DND-41 (cell line): ENCODE measurements at regions not wholly inside any gene's neighbourhood (a gene's known extent, or its start where the extent isn't known, plus 50 kb on each side); places are given as distances from the start of the nearest gene placed in this dataset.
"Not testable (repeated sequence)": the region's sequence is repeated elsewhere in the genome, so short reads cannot be mapped to it uniquely, and the experiment has no call there.

Experiments used
- ATAC-seq: fragments of 200-7000 bp; cut with Tn5 transposase; 3 replicates; pipeline ENCODE4 v1.9.1; 2021; ENCODE audit warnings: low read depth; ENCODE audit not compliant: insufficient read depth
- DNase-seq: peaks from one replicate; pipeline ENCODE4 v3.0.0-alpha.2; 2020
- H2AFZ ChIP-seq: 2 replicates; pipeline ENCODE4 v1.6.0; 2012; ENCODE audit warnings: low read depth, low read length
- H3K27ac ChIP-seq: 2 replicates; pipeline ENCODE4 v1.5.1; 2012; ENCODE audit warnings: low read length, inconsistent platforms
- H3K27me3 ChIP-seq: fragments of 200-600 bp; sonication (generic); 2 replicates; pipeline ENCODE4 v1.6.0; 2012; ENCODE audit warnings: low read length, mild to moderate bottlenecking, inconsistent platforms; ENCODE audit not compliant: insufficient read depth, poor library complexity
- H3K36me3 ChIP-seq: 2 replicates; pipeline ENCODE4 v1.5.1; 2012; ENCODE audit warnings: low read length, inconsistent platforms; ENCODE audit not compliant: insufficient read depth
- H3K4me1 ChIP-seq: 2 replicates; pipeline ENCODE4 v1.5.1; 2012; ENCODE audit warnings: mild to moderate bottlenecking, low read length; ENCODE audit not compliant: insufficient read depth
- H3K4me2 ChIP-seq: 2 replicates; pipeline ENCODE4 v1.6.0; 2012; ENCODE audit warnings: mild to moderate bottlenecking, moderate library complexity, low read length, inconsistent platforms; ENCODE audit not compliant: insufficient read depth
- H3K4me3 ChIP-seq, 2 experiments: fragments of 200-600 bp in 1 of 2; shearing (Covaris generic) in 1 of 2; 2 replicates each; pipeline ENCODE4 v1.5.1; 2012 to 2016; ENCODE audit warnings: inconsistent platforms in 2 of 2, low read length in 2 of 2, mild to moderate bottlenecking in 2 of 2, low read depth in 1 of 2, moderate library complexity in 1 of 2
- H3K79me2 ChIP-seq: 2 replicates; pipeline ENCODE4 v1.6.0; 2012; ENCODE audit warnings: low read length, inconsistent platforms; ENCODE audit not compliant: insufficient read depth
- H3K9ac ChIP-seq: 2 replicates; pipeline ENCODE4 v1.6.0; 2012; ENCODE audit warnings: low read depth, mild to moderate bottlenecking, inconsistent platforms, low read length, moderate library complexity
- H3K9me3 ChIP-seq: 2 replicates; pipeline ENCODE4 v1.5.1; 2012; ENCODE audit warnings: low read length, moderate library complexity, mild to moderate bottlenecking, inconsistent platforms; ENCODE audit not compliant: insufficient read depth, severe bottlenecking
- H4K20me1 ChIP-seq: 2 replicates; pipeline ENCODE4 v1.6.0; 2012; ENCODE audit warnings: low read length; ENCODE audit not compliant: insufficient read depth

DNA sequence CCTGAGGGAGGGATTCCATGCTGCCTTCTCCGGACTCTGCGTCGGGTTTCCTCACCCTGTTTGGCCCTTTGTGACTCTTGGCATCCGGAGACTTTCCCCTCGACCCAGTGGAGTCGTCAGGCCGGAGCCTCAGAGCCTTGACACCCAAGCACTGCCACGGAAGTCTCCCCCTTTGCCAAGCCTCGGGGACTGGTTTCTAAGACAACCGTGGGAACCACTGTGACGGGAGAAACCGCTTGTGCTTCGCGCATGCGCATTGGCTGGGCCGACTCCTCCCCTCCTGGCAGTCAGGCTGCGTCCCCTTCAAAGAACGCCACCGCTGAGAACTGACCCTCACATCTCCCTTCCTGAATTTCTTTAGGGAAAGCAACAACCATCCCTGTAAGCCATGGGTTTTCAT lies 459.4 kb upstream of the ZNG1F start:
- not testable (repeated sequence) for H3K4me3 ChIP-seq, H2AFZ ChIP-seq, H3K4me1 ChIP-seq, H3K79me2 ChIP-seq, H3K36me3 ChIP-seq, H3K27me3 ChIP-seq, DNase-seq, H3K4me2 ChIP-seq, H4K20me1 ChIP-seq, ATAC-seq, H3K27ac ChIP-seq, H3K9ac ChIP-seq, H3K9me3 ChIP-seq

DNA sequence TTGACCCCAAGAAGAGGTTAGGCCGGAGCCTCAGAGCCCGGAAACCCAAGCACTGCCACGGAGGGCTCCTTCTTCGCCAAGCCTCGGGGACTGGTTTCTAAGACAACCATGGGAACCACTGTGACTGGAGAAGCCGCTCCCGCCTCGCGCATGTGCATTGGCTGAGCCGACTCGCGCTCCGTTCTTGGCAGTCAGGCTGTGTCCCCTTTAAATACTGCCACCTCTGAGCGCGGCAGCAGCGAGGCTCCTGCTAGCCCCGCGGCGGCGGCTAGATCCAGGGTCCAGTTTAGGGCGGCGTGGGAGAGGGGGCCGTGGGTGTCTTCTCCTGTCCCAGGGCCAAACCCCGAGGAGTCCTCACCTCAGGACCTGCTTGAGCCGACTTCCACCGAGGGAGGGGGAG lies 457.1 kb upstream of the ZNG1F start:
- H3K79me2 ChIP-seq = not testable (repeated sequence)

DNA sequence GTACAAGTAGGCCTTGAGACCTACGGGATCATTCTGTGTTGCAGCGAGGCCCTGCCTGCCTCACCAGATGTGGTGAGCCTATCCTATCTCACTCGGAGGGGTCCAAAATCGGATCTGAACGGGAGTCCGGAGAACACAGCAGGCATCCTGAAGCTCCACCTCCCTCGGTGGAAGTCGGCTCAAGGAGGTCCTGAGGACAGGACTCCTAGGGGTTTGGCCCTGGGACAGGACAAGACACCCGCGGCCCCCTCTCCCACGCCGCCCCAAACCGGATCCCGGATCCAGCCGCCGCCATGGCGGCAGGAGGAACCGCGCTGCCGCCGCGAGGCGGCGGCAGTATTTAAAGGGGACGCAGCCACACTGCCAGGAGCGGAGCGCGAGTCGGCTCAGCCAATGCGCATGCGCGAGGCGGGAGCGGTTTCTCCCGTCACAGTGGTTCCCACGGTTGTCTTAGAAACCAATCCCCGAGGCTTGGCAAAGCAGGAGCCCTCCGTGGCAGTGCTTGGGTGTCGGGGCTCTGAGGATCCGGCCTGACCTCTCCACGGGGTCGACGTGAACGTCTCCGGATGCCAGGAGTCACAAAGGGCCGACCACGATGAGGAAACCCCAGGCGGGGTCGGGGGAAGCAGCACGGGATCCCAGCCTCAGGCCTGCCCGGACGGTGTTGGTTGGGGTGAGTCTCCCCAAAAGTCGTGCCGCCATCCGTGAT lies 454.6 kb upstream of the ZNG1F start:
- not testable (repeated sequence) for H2AFZ ChIP-seq, H3K27me3 ChIP-seq, H3K9me3 ChIP-seq, H3K4me1 ChIP-seq, H3K36me3 ChIP-seq, H3K27ac ChIP-seq, H3K9ac ChIP-seq, ATAC-seq, H3K79me2 ChIP-seq, H4K20me1 ChIP-seq
- H3K4me2 ChIP-seq = peak overlapping the region; percentile 36; the same call in 1 of the 2 replicates
- peak; percentile 13 for DNase-seq
- H3K4me3 ChIP-seq = peak overlapping the region in 1 of 2 experiments; percentile 36; a peak in 2 of 4 replicates

More for the DNA sequence above, 457.1 kb upstream of the ZNG1F start:
- not testable (repeated sequence) for H3K4me1 ChIP-seq, H3K36me3 ChIP-seq, H2AFZ ChIP-seq, H3K9me3 ChIP-seq, H3K4me3 ChIP-seq, H3K27ac ChIP-seq, H3K27me3 ChIP-seq, DNase-seq, H4K20me1 ChIP-seq, H3K9ac ChIP-seq, ATAC-seq, H3K4me2 ChIP-seq

DNA sequence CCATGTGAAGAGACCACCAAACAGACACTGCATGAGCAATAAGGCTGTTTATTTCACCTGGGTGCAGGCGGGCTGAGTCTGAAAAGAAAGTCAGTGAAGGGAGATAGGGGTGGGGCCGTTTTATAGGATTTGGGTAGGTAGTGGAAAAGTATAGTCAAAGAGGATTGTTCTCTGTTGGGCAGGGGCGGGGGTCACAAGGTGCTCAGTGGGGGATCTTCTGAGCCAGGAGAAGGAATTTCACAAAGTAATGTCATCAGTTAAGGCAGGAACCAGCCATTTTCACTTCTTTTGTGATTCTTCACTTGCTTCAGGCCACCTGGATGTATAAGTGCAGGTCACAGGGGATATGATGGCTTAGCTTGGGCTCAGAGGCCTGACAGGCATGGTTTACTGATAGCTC lies 444.6 kb upstream of the ZNG1F start:
- H3K27ac ChIP-seq, H3K4me1 ChIP-seq, H2AFZ ChIP-seq, H4K20me1 ChIP-seq, H3K79me2 ChIP-seq, H3K9ac ChIP-seq, DNase-seq, H3K36me3 ChIP-seq, H3K27me3 ChIP-seq, ATAC-seq, H3K4me3 ChIP-seq, H3K9me3 ChIP-seq, H3K4me2 ChIP-seq: not testable (repeated sequence)

DNA sequence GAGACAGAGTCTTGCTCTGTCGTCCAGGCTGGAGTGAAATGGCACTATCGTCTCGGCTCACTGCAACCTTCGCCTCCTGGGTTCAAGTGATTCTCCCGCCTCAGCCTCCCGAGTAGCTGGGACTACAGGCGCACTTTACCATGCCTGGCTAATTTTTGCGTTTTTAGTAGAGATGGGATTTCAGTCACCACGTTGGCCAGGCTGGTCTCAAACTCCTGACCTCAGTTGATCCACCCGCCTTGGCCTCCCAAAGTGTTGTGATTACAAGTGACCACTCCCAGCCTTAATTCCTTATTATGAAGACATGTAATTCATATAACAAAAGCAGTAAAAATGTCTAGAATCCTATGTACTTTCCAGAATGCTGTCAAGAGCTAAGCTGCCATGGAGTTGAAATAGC lies 434.5 kb upstream of the ZNG1F start:
- H3K27me3 ChIP-seq, H3K79me2 ChIP-seq, H3K4me1 ChIP-seq, DNase-seq, ATAC-seq, H2AFZ ChIP-seq, H3K9me3 ChIP-seq, H4K20me1 ChIP-seq, H3K36me3 ChIP-seq, H3K4me2 ChIP-seq, H3K4me3 ChIP-seq, H3K27ac ChIP-seq, H3K9ac ChIP-seq: not testable (repeated sequence)

DNA sequence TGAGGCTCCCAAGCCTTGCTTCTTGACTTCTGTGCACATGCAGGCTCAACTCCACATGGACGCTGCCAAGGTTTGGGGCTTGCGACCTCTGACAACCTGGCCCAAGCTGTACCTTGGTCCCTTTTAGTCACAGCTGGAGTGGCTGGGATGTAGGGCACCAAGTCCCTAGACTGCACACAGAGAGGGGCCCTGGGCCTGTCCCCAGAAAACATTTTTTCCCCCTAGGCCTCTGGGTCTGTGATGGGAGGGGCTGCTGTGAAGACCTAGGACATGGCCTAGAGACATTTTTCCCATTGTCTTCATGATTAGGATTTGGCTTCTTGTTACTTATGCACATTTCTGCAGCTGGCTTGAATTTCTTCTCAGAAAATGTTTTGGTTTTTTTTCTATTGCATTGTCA lies 430.1 kb upstream of the ZNG1F start:
- not testable (repeated sequence) for ATAC-seq, H3K4me2 ChIP-seq, DNase-seq, H3K4me1 ChIP-seq, H3K9ac ChIP-seq, H3K4me3 ChIP-seq, H3K9me3 ChIP-seq, H4K20me1 ChIP-seq, H3K27me3 ChIP-seq, H3K27ac ChIP-seq, H3K36me3 ChIP-seq, H3K79me2 ChIP-seq, H2AFZ ChIP-seq

DNA sequence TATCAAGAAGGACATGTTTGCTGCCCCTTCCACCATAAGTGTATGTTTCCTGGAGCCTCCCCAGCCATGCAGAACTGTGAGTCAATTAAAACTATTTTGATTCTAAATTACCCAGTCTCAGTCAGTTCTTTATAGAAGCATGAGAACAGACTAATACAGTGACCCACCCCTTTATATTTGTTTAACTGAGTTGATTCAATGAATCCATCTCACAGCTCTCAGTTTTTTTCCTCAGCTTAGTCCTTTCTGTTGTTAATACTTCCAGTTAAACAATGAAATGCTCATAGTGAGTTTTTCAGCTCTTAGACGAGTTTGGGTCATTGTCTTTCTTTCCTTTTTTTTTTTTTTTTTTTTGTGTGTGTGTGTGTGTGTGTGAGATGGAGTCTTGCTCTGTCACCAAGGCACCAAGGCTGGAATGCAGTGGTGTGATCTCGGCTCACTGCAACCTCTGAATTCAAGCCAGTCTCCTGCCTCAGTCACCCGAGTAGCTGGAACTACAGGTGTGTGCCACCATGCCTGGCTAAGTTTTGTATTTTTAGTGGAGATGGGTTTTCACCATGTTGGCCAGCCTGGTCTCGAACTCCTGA lies 417.9 kb upstream of the ZNG1F start:
- not testable (repeated sequence) for H3K27me3 ChIP-seq, H3K9ac ChIP-seq, H4K20me1 ChIP-seq, H3K27ac ChIP-seq, H3K4me1 ChIP-seq, DNase-seq, ATAC-seq, H3K4me2 ChIP-seq, H3K4me3 ChIP-seq, H3K79me2 ChIP-seq, H3K9me3 ChIP-seq, H2AFZ ChIP-seq, H3K36me3 ChIP-seq

DNA sequence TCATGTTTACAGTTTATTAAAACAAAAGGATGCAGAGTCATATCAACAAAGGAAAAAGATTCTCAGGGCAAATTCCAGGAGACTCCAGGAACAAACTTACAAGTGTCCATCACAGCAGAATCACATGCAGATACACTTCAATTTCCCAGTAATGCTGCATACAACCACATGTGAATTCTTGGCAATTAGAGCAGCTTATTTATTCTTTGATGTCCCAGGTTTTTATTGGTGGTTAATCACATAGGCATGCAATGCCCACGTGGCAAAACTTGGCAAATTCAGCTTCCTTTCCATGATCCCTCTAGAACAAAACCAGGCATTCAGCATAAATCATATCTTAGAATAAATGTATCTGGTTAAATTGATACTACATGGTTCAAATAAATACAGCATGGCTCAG lies 376.5 kb upstream of the ZNG1F start:
- not testable (repeated sequence) for H3K4me2 ChIP-seq, H3K27ac ChIP-seq, H3K27me3 ChIP-seq, H3K4me3 ChIP-seq, H3K36me3 ChIP-seq, ATAC-seq, DNase-seq, H4K20me1 ChIP-seq, H3K9me3 ChIP-seq, H3K4me1 ChIP-seq, H3K9ac ChIP-seq, H3K79me2 ChIP-seq, H2AFZ ChIP-seq
